GM18505 (cell line): ENCODE measurements at regions not wholly inside any gene's neighbourhood (a gene's known extent, or its start where the extent isn't known, plus 50 kb on each side); places are given as distances from the start of the nearest gene placed in this dataset.

Experiments used
- ATAC-seq: cut with Tn5 transposase; IDR thresholded peaks from one replicate; pipeline ENCODE4 v1.9.1; 2021; ENCODE audit not compliant: unreplicated experiment
- POLR2A ChIP-seq: IDR thresholded peaks from 4 replicates; pipeline ENCODE4 v1.6.1; 2011; ENCODE audit warnings: borderline replicate concordance; ENCODE audit not compliant: insufficient read depth, insufficient read length; ENCODE audit errors: extremely low read depth

GRCh38 chr2:39522518-39522877 is 85.4 kb upstream of the MAP4K3 start:
- TF ChIP-seq POLR2A = no peak
- ATAC-seq = no peak

- TF ChIP-seq POLR2A = no peak
- ATAC-seq = no peak
These were observed 86.4 kb upstream of the MAP4K3 start for GRCh38 chr2:39523308-39524044.

- ATAC-seq = no peak
- TF ChIP-seq POLR2A = no peak
These were observed 87.0 kb upstream of the MAP4K3 start for GRCh38 chr2:39524061-39524460.

GRCh38 chr2:39524756-39525635 is 87.9 kb upstream of the MAP4K3 start:
- ATAC-seq = no peak
- no peak for TF ChIP-seq POLR2A

GRCh38 chr2:39525636-39526412 is 88.7 kb upstream of the MAP4K3 start:
- TF ChIP-seq POLR2A = no peak
- no peak for ATAC-seq

- TF ChIP-seq POLR2A = no peak
- no peak for ATAC-seq
These were observed 91.6 kb upstream of the MAP4K3 start for GRCh38 chr2:39528701-39529100.

GRCh38 chr2:39529836-39530235 is 92.8 kb upstream of the MAP4K3 start:
- TF ChIP-seq POLR2A = no peak
- ATAC-seq = no peak

GRCh38 chr2:39530411-39530866 is 93.4 kb upstream of the MAP4K3 start:
- TF ChIP-seq POLR2A = no peak
- no peak for ATAC-seq

GRCh38 chr2:39531220-39531777 is 94.2 kb upstream of the MAP4K3 start:
- TF ChIP-seq POLR2A = no peak
- ATAC-seq = no peak

- no peak for ATAC-seq
- TF ChIP-seq POLR2A = no peak
These were observed 95.8 kb upstream of the MAP4K3 start for GRCh38 chr2:39532933-39533332.

- no peak for ATAC-seq
These were observed 97.1 kb upstream of the MAP4K3 start for GRCh38 chr2:39534095-39534711.

GRCh38 chr2:39535636-39536185 is 98.6 kb upstream of the MAP4K3 start:
- no peak for ATAC-seq
- no peak for TF ChIP-seq POLR2A

More at GRCh38 chr2:39534095-39534711, 97.1 kb upstream of the MAP4K3 start:
- TF ChIP-seq POLR2A = no peak
